DOHH2 (cell line): ENCODE measurements at regions not wholly inside any gene's neighbourhood (a gene's known extent, or its start where the extent isn't known, plus 50 kb on each side); places are given as distances from the start of the nearest gene placed in this dataset.

Source experiments
- H3F3A ChIP-seq: fragments of 200-600 bp; sonication (generic), shearing (Covaris generic); 2 replicates; pipeline ENCODE4 v1.6.0; 2016; ENCODE audit warnings: antibody characterized with exemption, mild to moderate bottlenecking; ENCODE audit not compliant: control insufficient read depth, insufficient read depth
- H3K27ac ChIP-seq: fragments of 200-600 bp; sonication (generic); 2 replicates; pipeline ENCODE4 v1.5.1; 2014; ENCODE audit warnings: low read depth, mild to moderate bottlenecking, low read length, moderate library complexity
- H3K27me3 ChIP-seq: fragments of 200-600 bp; sonication (generic); 2 replicates; pipeline ENCODE4 v1.6.1; 2014; ENCODE audit warnings: mild to moderate bottlenecking, low read length, mixed read lengths; ENCODE audit not compliant: control insufficient read depth
- H3K36me3 ChIP-seq: fragments of 200-600 bp; sonication (generic); 2 replicates; pipeline ENCODE4 v1.6.1; 2014; ENCODE audit warnings: mild to moderate bottlenecking, low read length, moderate library complexity, mixed read lengths; ENCODE audit not compliant: control insufficient read depth
- H3K4me1 ChIP-seq: fragments of 200-600 bp; sonication (generic); 2 replicates; pipeline ENCODE4 v1.6.1; 2014; ENCODE audit warnings: mild to moderate bottlenecking, low read length, mixed read lengths; ENCODE audit not compliant: control insufficient read depth
- H3K4me2 ChIP-seq: fragments of 200-600 bp; sonication (generic); 2 replicates; pipeline ENCODE4 v1.6.0; 2014; ENCODE audit warnings: mild to moderate bottlenecking, low read length, moderate library complexity
- H3K4me3 ChIP-seq: fragments of 200-600 bp; sonication (generic); 2 replicates; pipeline ENCODE4 v1.5.1; 2014; ENCODE audit warnings: mild to moderate bottlenecking, low read length, mixed read lengths
- H3K79me2 ChIP-seq: fragments of 200-600 bp; sonication (generic); 2 replicates; pipeline ENCODE4 v1.6.1; 2014; ENCODE audit warnings: mild to moderate bottlenecking, low read length, mixed read lengths; ENCODE audit not compliant: control insufficient read depth
- H3K9me2 ChIP-seq: fragments of 200-600 bp; sonication (generic); replicated peaks from 2 replicates; pipeline ENCODE4 v1.6.1; 2014; ENCODE audit warnings: mild to moderate bottlenecking, low read length, mixed read lengths; ENCODE audit not compliant: control insufficient read depth
- H3K9me3 ChIP-seq: fragments of 200-600 bp; sonication (generic); 2 replicates; pipeline ENCODE4 v1.6.1; 2014; ENCODE audit warnings: antibody characterized with exemption, low read length, mixed read lengths; ENCODE audit not compliant: control insufficient read depth, insufficient read depth
- H4K20me1 ChIP-seq: fragments of 200-600 bp; sonication (generic); 2 replicates; pipeline ENCODE4 v1.6.0; 2014; ENCODE audit warnings: low read depth, mild to moderate bottlenecking, antibody characterized with exemption, low read length, moderate library complexity; ENCODE audit not compliant: control insufficient read depth, insufficient read depth
- CTCF ChIP-seq: fragments of 200-600 bp; sonication (generic); IDR thresholded peaks from one replicate; pipeline ENCODE4 v1.5.1; 2014; ENCODE audit warnings: antibody characterized with exemption, mild to moderate bottlenecking, low read depth, low read length; ENCODE audit not compliant: poor library complexity, severe bottlenecking
- EZH2phosphoT487 ChIP-seq: fragments of 200-600 bp; sonication (generic); IDR thresholded peaks from 2 replicates; pipeline ENCODE4 v1.6.1; 2017; ENCODE audit warnings: borderline replicate concordance, mild to moderate bottlenecking, antibody characterized with exemption, low read length, moderate library complexity, mixed read lengths

GRCh38 chr20:41895241-41896032 is 277.3 kb upstream of the CHD6 start:
- no peaks in the 10 kb centered on the region for H3K79me2 ChIP-seq
- H3K36me3 ChIP-seq: no peaks in the 10 kb centered on the region
- H3K9me2 ChIP-seq: no peaks in the 10 kb centered on the region
- H3K27ac ChIP-seq: no peak overlapping the region
- no peak for TF ChIP-seq CTCF
- no peak for TF ChIP-seq EZH2phosphoT487
- H3K4me1 ChIP-seq: no peaks in the 10 kb centered on the region
- no peaks in the 10 kb centered on the region for H4K20me1 ChIP-seq
- no peaks in the 10 kb centered on the region for H3K27me3 ChIP-seq
- no peak overlapping the region for H3K4me2 ChIP-seq
- no peak overlapping the region for H3K4me3 ChIP-seq
- H3F3A ChIP-seq: no peaks in the 10 kb centered on the region
- no peaks in the 10 kb centered on the region for H3K9me3 ChIP-seq

- Histone ChIP-seq H3K27ac (no peak overlapping the region), H3K79me2 (no peaks in the 10 kb centered on the region), H4K20me1 (no peaks in the 10 kb centered on the region), H3K4me2 (no peak overlapping the region), H3K4me3 (no peak overlapping the region), H3K9me2 (no peaks in the 10 kb centered on the region), H3K4me1 (no peaks in the 10 kb centered on the region), H3K27me3 (no peaks in the 10 kb centered on the region), H3F3A (no peaks in the 10 kb centered on the region), H3K36me3 (no peaks in the 10 kb centered on the region), H3K9me3 (no peaks in the 10 kb centered on the region)
- TF ChIP-seq CTCF (no peak), EZH2phosphoT487 (no peak)
Measured at GRCh38 chr20:41894255-41894963, 276.2 kb upstream of the CHD6 start.

- Histone ChIP-seq H3K27me3 (no peaks in the 10 kb centered on the region), H3K9me3 (no peaks in the 10 kb centered on the region), H3K4me2 (no peak overlapping the region), H3K4me3 (no peak overlapping the region), H4K20me1 (no peaks in the 10 kb centered on the region), H3F3A (no peaks in the 10 kb centered on the region), H3K79me2 (no peaks in the 10 kb centered on the region), H3K4me1 (no peaks in the 10 kb centered on the region), H3K9me2 (no peaks in the 10 kb centered on the region), H3K27ac (no peak overlapping the region), H3K36me3 (no peaks in the 10 kb centered on the region)
- TF ChIP-seq CTCF: no peak
- no peak for TF ChIP-seq EZH2phosphoT487
Measured at GRCh38 chr20:41892031-41892430, 273.9 kb upstream of the CHD6 start.
